HCT116 (cell line): ENCODE measurements at regions not wholly inside any gene's neighbourhood (a gene's known extent, or its start where the extent isn't known, plus 50 kb on each side); places are given as distances from the start of the nearest gene placed in this dataset.

Source experiments
- ATF3 ChIP-seq: IDR thresholded peaks from 2 replicates; pipeline ENCODE4 v1.6.1; 2012
- EGR1 ChIP-seq: IDR thresholded peaks from 2 replicates; pipeline ENCODE4 v1.6.1; 2012; ENCODE audit warnings: low read depth
- EZH2 ChIP-seq: fragments of 200-600 bp; sonication (generic); IDR thresholded peaks from 2 replicates; pipeline ENCODE4 v1.6.1; 2017; ENCODE audit warnings: antibody characterized with exemption, mixed run types
- JUND ChIP-seq: IDR thresholded peaks from 2 replicates; pipeline ENCODE4 v1.6.1; 2012
- MAX ChIP-seq: IDR thresholded peaks from 2 replicates; pipeline ENCODE4 v1.6.1; 2012
- POLR2A ChIP-seq: IDR thresholded peaks from 2 replicates; pipeline ENCODE4 v1.7.0; 2011; ENCODE audit warnings: borderline replicate concordance; ENCODE audit not compliant: insufficient read depth, insufficient read length; ENCODE audit errors: extremely low read depth
- POLR2AphosphoS5 ChIP-seq: IDR thresholded peaks from 2 replicates; pipeline ENCODE4 v1.6.1; 2011; ENCODE audit warnings: mild to moderate bottlenecking, low read depth, low read length, moderate library complexity
- RAD21 ChIP-seq: IDR thresholded peaks from 2 replicates; pipeline ENCODE4 v1.6.1; 2012; ENCODE audit warnings: low read depth, mild to moderate bottlenecking
- ZBTB33 ChIP-seq: IDR thresholded peaks from 2 replicates; pipeline ENCODE4 v1.6.1; 2011; ENCODE audit warnings: mild to moderate bottlenecking, low read length, moderate library complexity; ENCODE audit not compliant: insufficient replicate concordance; ENCODE audit errors: extremely low read depth
- TF ChIP-seq, protein P1 (sequence below), 3 experiments: fragments of 200-600 bp in 1 of 3; sonication (generic) in 1 of 3; IDR thresholded peaks in 2 of 3; conservative IDR thresholded peaks in 1 of 3; 2 replicates each; pipeline ENCODE4 v1.5.1; 2012 to 2017; ENCODE audit warnings: low read depth in 2 of 3, low read length in 2 of 3, antibody characterized with exemption in 1 of 3, borderline replicate concordance in 1 of 3, control low read depth in 1 of 3, mild to moderate bottlenecking in 1 of 3, mixed read lengths in 1 of 3, mixed run types in 1 of 3, moderate library complexity in 1 of 3; ENCODE audit not compliant: insufficient read depth in 1 of 3

- no peak for TF ChIP-seq EZH2
- no peak for TF ChIP-seq RAD21
- no peak for TF ChIP-seq EGR1
- TF ChIP-seq, protein P1, sequence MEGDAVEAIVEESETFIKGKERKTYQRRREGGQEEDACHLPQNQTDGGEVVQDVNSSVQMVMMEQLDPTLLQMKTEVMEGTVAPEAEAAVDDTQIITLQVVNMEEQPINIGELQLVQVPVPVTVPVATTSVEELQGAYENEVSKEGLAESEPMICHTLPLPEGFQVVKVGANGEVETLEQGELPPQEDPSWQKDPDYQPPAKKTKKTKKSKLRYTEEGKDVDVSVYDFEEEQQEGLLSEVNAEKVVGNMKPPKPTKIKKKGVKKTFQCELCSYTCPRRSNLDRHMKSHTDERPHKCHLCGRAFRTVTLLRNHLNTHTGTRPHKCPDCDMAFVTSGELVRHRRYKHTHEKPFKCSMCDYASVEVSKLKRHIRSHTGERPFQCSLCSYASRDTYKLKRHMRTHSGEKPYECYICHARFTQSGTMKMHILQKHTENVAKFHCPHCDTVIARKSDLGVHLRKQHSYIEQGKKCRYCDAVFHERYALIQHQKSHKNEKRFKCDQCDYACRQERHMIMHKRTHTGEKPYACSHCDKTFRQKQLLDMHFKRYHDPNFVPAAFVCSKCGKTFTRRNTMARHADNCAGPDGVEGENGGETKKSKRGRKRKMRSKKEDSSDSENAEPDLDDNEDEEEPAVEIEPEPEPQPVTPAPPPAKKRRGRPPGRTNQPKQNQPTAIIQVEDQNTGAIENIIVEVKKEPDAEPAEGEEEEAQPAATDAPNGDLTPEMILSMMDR (IDR thresholded peaks at IDR 0.05 in 2 of 3, conservative IDR thresholded peaks at IDR 0.05 in 1 of 3; ENCODE audit: borderline replicate concordance in 1 of 3, insufficient read depth in 1 of 3, low read depth in 2 of 3, low read length in 2 of 3) = no peak
- no peak for TF ChIP-seq POLR2AphosphoS5
- no peak for TF ChIP-seq POLR2A
- no peak for TF ChIP-seq JUND
- TF ChIP-seq ZBTB33 = no peak
- TF ChIP-seq ATF3 = no peak
- no peak for TF ChIP-seq MAX
These were observed 58.3 kb upstream of the SHB start for GRCh38 chr9:38127271-38127839.
